ENCODE measurements at regions not wholly inside any gene's neighbourhood (a gene's known extent, or its start where the extent isn't known, plus 50 kb on each side); places are given as distances from the start of the nearest gene placed in this dataset.

DNA sequence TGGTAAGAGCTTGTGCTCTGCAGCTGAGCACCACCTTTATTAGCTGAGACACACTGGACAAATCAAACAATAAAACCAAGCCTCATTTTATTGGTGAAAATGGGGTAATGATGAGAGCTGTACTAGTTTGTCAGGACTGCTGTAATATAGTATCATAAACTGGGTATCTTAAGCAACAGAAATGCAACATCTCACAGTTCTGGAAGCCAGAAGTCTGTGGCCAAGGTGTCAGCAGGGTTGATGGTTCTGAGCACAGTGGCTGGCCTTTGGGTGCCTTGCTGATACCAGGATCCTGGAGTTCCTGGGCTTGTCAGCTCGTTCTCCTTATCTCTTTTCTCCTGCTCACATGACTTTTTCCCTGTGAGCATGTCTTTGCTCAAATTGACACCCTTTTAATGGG, 513.1 kb downstream of the IRX1 start:
- TF ChIP-seq ZBTB7A (IDR thresholded peaks at IDR 0.05; ENCODE audit: low read depth) (no peak), EGR1 (IDR thresholded peaks at IDR 0.05) (no peak), CEBPB (IDR thresholded peaks at IDR 0.05) (no peak), TCF12 (IDR thresholded peaks at IDR 0.05; ENCODE audit: low read depth) (no peak), EP300 (IDR thresholded peaks at IDR 0.05; ENCODE audit: borderline replicate concordance) (no peak), YY1 (IDR thresholded peaks at IDR 0.05; ENCODE audit: low read depth) (no peak), RAD21 (IDR thresholded peaks at IDR 0.05; ENCODE audit: low read depth) (no peak), TAF1 (IDR thresholded peaks at IDR 0.05; ENCODE audit: low read depth) (no peak), NFIC (IDR thresholded peaks at IDR 0.05) (no peak), CREB1 (IDR thresholded peaks at IDR 0.05; ENCODE audit: low read depth) (no peak)
- TF ChIP-seq, protein P1, sequence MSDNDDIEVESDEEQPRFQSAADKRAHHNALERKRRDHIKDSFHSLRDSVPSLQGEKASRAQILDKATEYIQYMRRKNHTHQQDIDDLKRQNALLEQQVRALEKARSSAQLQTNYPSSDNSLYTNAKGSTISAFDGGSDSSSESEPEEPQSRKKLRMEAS (IDR thresholded peaks at IDR 0.05) = no peak
- TF ChIP-seq, protein P2, sequence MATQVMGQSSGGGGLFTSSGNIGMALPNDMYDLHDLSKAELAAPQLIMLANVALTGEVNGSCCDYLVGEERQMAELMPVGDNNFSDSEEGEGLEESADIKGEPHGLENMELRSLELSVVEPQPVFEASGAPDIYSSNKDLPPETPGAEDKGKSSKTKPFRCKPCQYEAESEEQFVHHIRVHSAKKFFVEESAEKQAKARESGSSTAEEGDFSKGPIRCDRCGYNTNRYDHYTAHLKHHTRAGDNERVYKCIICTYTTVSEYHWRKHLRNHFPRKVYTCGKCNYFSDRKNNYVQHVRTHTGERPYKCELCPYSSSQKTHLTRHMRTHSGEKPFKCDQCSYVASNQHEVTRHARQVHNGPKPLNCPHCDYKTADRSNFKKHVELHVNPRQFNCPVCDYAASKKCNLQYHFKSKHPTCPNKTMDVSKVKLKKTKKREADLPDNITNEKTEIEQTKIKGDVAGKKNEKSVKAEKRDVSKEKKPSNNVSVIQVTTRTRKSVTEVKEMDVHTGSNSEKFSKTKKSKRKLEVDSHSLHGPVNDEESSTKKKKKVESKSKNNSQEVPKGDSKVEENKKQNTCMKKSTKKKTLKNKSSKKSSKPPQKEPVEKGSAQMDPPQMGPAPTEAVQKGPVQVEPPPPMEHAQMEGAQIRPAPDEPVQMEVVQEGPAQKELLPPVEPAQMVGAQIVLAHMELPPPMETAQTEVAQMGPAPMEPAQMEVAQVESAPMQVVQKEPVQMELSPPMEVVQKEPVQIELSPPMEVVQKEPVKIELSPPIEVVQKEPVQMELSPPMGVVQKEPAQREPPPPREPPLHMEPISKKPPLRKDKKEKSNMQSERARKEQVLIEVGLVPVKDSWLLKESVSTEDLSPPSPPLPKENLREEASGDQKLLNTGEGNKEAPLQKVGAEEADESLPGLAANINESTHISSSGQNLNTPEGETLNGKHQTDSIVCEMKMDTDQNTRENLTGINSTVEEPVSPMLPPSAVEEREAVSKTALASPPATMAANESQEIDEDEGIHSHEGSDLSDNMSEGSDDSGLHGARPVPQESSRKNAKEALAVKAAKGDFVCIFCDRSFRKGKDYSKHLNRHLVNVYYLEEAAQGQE (IDR thresholded peaks at IDR 0.05; ENCODE audit: low read depth) = no peak

Data from Ishikawa (cell line).